CD14-positive monocyte (primary cell): ENCODE measurements at regions not wholly inside any gene's neighbourhood (a gene's known extent, or its start where the extent isn't known, plus 50 kb on each side); places are given as distances from the start of the nearest gene placed in this dataset.
"Not testable (repeated sequence)": the region's sequence is repeated elsewhere in the genome, so short reads cannot be mapped to it uniquely, and the experiment has no call there.

Experiments used
- DNase-seq, 3 donors: peaks; one replicate each; pipeline ENCODE4 v3.0.0-alpha.2; 2011 to 2022
- H2AFZ ChIP-seq: 2 replicates; pipeline ENCODE4 v1.6.0; 2012; ENCODE audit warnings: mild to moderate bottlenecking, low read depth, low read length, inconsistent platforms; ENCODE audit not compliant: insufficient read depth, poor library complexity, severe bottlenecking
- H3K27ac ChIP-seq, 2 donors: 1 replicate in 1 of 2; 2 replicates in 1 of 2; pipeline ENCODE4 v1.5.1; 2012 to 2013; ENCODE audit warnings: low read length in 2 of 2, control low read depth in 1 of 2, inconsistent platforms in 1 of 2, low read depth in 1 of 2, mild to moderate bottlenecking in 1 of 2
- H3K27me3 ChIP-seq, 2 donors: one replicate each; pipeline versions ENCODE4 v1.6.0 to v1.6.1; 2011 to 2013; ENCODE audit warnings: low read length in 2 of 2; ENCODE audit not compliant: control insufficient read depth in 2 of 2, insufficient read depth in 2 of 2
- H3K36me3 ChIP-seq, 2 donors: replicated peaks in 1 of 2; 1 replicate in 1 of 2; 2 replicates in 1 of 2; pipeline versions ENCODE4 v1.5.1 to v1.6.1; 2012 to 2013; ENCODE audit warnings: low read length in 2 of 2, control low read depth in 1 of 2, inconsistent platforms in 1 of 2, mild to moderate bottlenecking in 1 of 2; ENCODE audit not compliant: insufficient read depth in 2 of 2, control insufficient read depth in 1 of 2
- H3K4me1 ChIP-seq, 2 donors: 1 replicate in 1 of 2; 2 replicates in 1 of 2; pipeline versions ENCODE4 v1.5.1 to v1.6.1; 2012 to 2013; ENCODE audit warnings: low read length in 2 of 2, control low read depth in 1 of 2, inconsistent platforms in 1 of 2, mild to moderate bottlenecking in 1 of 2, moderate library complexity in 1 of 2; ENCODE audit not compliant: insufficient read depth in 2 of 2, control insufficient read depth in 1 of 2
- H3K4me2 ChIP-seq: replicated peaks from 2 replicates; pipeline ENCODE3; 2012; ENCODE audit warnings: low read length, moderate library complexity, mild to moderate bottlenecking; ENCODE audit not compliant: poor library complexity, severe bottlenecking; ENCODE audit errors: extremely low read depth
- H3K4me3 ChIP-seq, 3 experiments: fragments of 200-600 bp in 1 of 3; sonication (generic) in 1 of 3; replicated peaks in 1 of 3; 1 replicate in 2 of 3; 2 replicates in 1 of 3; pipeline ENCODE4 v1.5.1; 2011 to 2013; ENCODE audit warnings: low read length in 3 of 3, mild to moderate bottlenecking in 3 of 3, control low read depth in 2 of 3, low read depth in 2 of 3, inconsistent platforms in 1 of 3, moderate library complexity in 1 of 3
- H3K79me2 ChIP-seq: 2 replicates; pipeline ENCODE4 v1.6.0; 2012; ENCODE audit warnings: mild to moderate bottlenecking, control low read depth, inconsistent platforms, low read length, moderate library complexity; ENCODE audit not compliant: insufficient read depth
- H3K9ac ChIP-seq: 2 replicates; pipeline ENCODE4 v1.6.0; 2017; ENCODE audit warnings: low read length, mild to moderate bottlenecking; ENCODE audit not compliant: insufficient read depth, poor library complexity, severe bottlenecking
- H3K9me3 ChIP-seq, 2 donors: replicated peaks in 1 of 2; 1 replicate in 1 of 2; 2 replicates in 1 of 2; pipeline versions ENCODE4 v1.5.1 to v1.6.1; 2012 to 2013; ENCODE audit warnings: low read length in 2 of 2, control low read depth in 1 of 2; ENCODE audit not compliant: control insufficient read depth in 1 of 2, insufficient read depth in 1 of 2
- H4K20me1 ChIP-seq: 2 replicates; pipeline ENCODE4 v1.6.0; 2012; ENCODE audit warnings: mild to moderate bottlenecking, low read length, control low read depth, moderate library complexity; ENCODE audit not compliant: insufficient read depth
- H3K27ac Mint-ChIP-seq, 7 donors: one replicate each; pipeline ENCODE4 v1.8.0; 2020; ENCODE audit warnings: mild to moderate bottlenecking in 7 of 7, mixed read lengths in 7 of 7, moderate library complexity in 6 of 7, inconsistent platforms in 2 of 7
- H3K27me3 Mint-ChIP-seq, 3 donors: one replicate each; pipeline ENCODE4 v1.8.0; 2021 to 2022; ENCODE audit warnings: low read depth in 3 of 3, mild to moderate bottlenecking in 3 of 3, mixed read lengths in 3 of 3, moderate library complexity in 3 of 3, inconsistent platforms in 1 of 3
- H3K36me3 Mint-ChIP-seq, 2 donors: one replicate each; pipeline ENCODE4 v1.8.0; 2020; ENCODE audit warnings: mixed read lengths in 2 of 2, inconsistent platforms in 1 of 2, mild to moderate bottlenecking in 1 of 2
- H3K4me1 Mint-ChIP-seq: one replicate; pipeline ENCODE4 v1.8.0; 2020; ENCODE audit warnings: mild to moderate bottlenecking, mixed read lengths
- H3K4me3 Mint-ChIP-seq, 2 donors: one replicate each; pipeline ENCODE4 v1.8.0; 2020; ENCODE audit warnings: mild to moderate bottlenecking in 2 of 2, mixed read lengths in 2 of 2, moderate library complexity in 1 of 2
- H3K9me3 Mint-ChIP-seq, 7 donors: one replicate each; pipeline ENCODE4 v1.8.0; 2020 to 2022; ENCODE audit warnings: mixed read lengths in 7 of 7, mild to moderate bottlenecking in 6 of 7, moderate library complexity in 6 of 7, inconsistent platforms in 2 of 7
- WGBS: methylation state at CpG from one replicate; pipeline ENCODE4 v1.1.5; 2013; ENCODE audit warnings: missing lambda C conversion rate; ENCODE audit not compliant: insufficient coverage; 5-methylcytosine and 5-hydroxymethylcytosine counted together
- intact Hi-C, 2 donors: fragments of 100-400 bp; cut with micrococcal nuclease; formaldehyde crosslinking; loops; one replicate each; pipeline versions ENCODE4 v1.15.0 to v1.15.1; 2023
- TF ChIP-seq, protein P1 (sequence below): fragments of 200-600 bp; IDR thresholded peaks from one replicate; pipeline ENCODE4 v1.8.0; 2022; ENCODE audit warnings: antibody characterized with exemption, mild to moderate bottlenecking

DNA sequence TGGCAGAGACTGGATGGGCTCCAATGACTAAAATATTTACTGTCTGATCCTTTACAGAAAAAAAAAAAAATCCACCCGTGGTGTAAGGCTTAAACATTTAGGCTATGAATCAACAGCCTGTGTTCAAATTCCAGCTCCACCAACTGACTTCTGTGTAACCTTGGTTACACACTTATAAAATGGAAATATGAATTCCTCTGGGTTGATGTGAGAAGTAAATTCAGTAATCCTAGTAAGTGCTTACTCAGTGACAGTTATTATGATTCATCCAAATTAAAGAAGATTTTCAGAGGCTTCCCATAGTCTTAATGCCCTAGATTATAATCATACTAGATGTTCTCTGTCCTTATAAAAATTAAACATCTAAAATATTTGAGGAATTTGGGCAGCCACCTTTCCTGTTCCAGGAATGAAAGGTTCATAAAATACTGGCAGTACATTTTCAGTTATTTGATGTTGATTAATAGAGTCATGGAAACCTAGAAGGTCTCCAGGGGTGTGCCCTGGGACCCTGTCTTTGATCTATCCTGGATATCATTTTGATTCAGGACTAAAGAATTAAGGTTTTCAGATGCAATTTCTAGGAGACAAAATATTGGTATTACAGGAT is 180.3 kb upstream of the ZNF217 start:
- Histone ChIP-seq H3K9ac (no peak overlapping the region), H3K4me3 (no peak overlapping the region), H3K4me1 (no peaks in the 10 kb centered on the region), H3K9me3 (no peaks in the 10 kb centered on the region), H3K4me2 (no peak overlapping the region), H4K20me1 (no peaks in the 10 kb centered on the region), H3K36me3 (no peaks in the 10 kb centered on the region), H3K27me3 (no peaks in the 10 kb centered on the region), H3K27ac (no peak overlapping the region), H3K79me2 (no peaks in the 10 kb centered on the region), H2AFZ (no peak overlapping the region)
- no CpG with 5 or more reads among the region's 1 CpG for WGBS
- no peaks in the 10 kb centered on the region for H3K36me3 Mint-ChIP-seq
- H3K27me3 Mint-ChIP-seq, result peaks cover 0 to 5% (median 0%) of the 10 kb centered on the region in 3 donors
- no peaks in the 10 kb centered on the region for H3K4me1 Mint-ChIP-seq
- no peaks in the 10 kb centered on the region for H3K9me3 Mint-ChIP-seq
- H3K4me3 Mint-ChIP-seq, result no peak overlapping the region
- TF ChIP-seq, protein P1, sequence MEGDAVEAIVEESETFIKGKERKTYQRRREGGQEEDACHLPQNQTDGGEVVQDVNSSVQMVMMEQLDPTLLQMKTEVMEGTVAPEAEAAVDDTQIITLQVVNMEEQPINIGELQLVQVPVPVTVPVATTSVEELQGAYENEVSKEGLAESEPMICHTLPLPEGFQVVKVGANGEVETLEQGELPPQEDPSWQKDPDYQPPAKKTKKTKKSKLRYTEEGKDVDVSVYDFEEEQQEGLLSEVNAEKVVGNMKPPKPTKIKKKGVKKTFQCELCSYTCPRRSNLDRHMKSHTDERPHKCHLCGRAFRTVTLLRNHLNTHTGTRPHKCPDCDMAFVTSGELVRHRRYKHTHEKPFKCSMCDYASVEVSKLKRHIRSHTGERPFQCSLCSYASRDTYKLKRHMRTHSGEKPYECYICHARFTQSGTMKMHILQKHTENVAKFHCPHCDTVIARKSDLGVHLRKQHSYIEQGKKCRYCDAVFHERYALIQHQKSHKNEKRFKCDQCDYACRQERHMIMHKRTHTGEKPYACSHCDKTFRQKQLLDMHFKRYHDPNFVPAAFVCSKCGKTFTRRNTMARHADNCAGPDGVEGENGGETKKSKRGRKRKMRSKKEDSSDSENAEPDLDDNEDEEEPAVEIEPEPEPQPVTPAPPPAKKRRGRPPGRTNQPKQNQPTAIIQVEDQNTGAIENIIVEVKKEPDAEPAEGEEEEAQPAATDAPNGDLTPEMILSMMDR, result no peak
- intact Hi-C loops, result no loop called here
- peak overlapping the region in 1 of 7 donors; percentile 15 for H3K27ac Mint-ChIP-seq
- DNase-seq, result no peak

DNA sequence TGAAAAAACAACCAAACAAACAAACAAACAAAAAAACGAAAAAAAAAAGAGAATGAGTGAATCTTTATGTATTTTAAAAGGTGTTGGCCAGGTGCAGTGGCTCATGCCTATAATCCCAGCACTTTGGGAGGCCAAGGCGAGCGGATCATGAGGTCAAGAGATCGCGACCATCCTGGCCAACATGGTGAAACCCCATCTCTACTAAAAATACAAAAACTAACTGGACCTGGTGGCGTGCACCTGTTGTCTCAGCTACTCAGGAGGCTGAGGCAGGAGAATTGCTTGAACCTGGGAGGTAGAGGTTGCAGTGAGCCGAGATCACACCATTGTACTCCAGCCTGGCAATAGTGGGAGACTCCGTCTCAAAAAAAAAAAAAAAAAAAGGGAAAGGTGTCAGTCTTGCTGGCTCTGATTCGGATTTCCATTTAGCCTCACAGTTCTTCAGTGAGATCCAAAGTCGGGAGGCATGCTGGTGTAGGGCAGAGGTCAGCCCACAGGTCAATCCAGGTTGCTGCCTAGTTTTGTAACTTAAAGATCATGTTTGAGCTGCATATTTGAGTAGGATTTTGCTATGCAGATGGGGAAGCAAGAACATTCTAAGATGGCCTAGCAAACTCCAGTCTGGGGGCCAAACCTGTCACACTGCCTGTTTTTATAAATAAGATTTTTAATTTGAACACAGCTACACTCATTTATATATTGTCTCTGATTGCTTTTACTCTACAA is 179.6 kb upstream of the ZNF217 start:
- H3K4me3 Mint-ChIP-seq, H3K36me3 Mint-ChIP-seq, H3K36me3 ChIP-seq, H2AFZ ChIP-seq, H3K9me3 Mint-ChIP-seq, H3K27ac ChIP-seq, H3K9me3 ChIP-seq, H3K27me3 Mint-ChIP-seq, DNase-seq, H3K4me2 ChIP-seq, H3K4me1 Mint-ChIP-seq, H3K9ac ChIP-seq, H3K4me1 ChIP-seq, H4K20me1 ChIP-seq, H3K4me3 ChIP-seq, H3K79me2 ChIP-seq, intact Hi-C loops, H3K27me3 ChIP-seq: not testable (repeated sequence)
- peak overlapping the region in 1 of 7 donors; percentile 28 for H3K27ac Mint-ChIP-seq
- WGBS, result 100% methylated on average over 2 of the region's 10 CpGs
